ENCODE measurements at regions not wholly inside any gene's neighbourhood (a gene's known extent, or its start where the extent isn't known, plus 50 kb on each side); places are given as distances from the start of the nearest gene placed in this dataset.

DNA sequence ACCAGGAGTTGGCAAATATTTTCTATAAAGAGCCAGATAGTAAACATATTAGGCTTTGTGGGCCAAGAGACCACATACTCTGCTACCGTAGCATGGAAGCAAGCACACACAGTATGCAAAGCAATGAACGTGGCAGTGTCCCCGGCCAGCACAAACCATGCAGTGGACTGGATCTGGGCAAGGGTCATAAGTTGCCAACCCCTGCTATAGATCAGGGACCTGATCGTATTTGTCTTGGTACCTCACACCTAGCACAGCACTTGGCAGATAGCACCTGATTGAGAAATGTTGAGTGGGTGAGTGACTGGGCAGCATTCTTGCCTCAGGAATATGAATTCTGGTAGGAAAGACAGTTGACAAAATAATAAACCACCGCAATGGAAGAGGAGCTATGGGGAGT, 331.9 kb downstream of the FGFR2 start:
- Histone ChIP-seq H3K4me2 (ENCODE audit: low read length) (no peak overlapping the region), H3K9me2 (ENCODE audit: insufficient read depth, low read length) (no peaks in the 10 kb centered on the region), H3K27ac (ENCODE audit: low read length) (no peak overlapping the region), H2AFZ (ENCODE audit: low read depth, low read length) (no peak overlapping the region), H3K79me2 (replicated peaks; ENCODE audit: insufficient read depth, low read length) (no peaks in the 10 kb centered on the region), H4K20me1 (ENCODE audit: insufficient read depth) (no peaks in the 10 kb centered on the region), H3K27me3 (ENCODE audit: insufficient read depth, low read depth, low read length) (no peaks in the 10 kb centered on the region), H3K4me3 (ENCODE audit: low read length) (no peak overlapping the region), H3K36me3 (ENCODE audit: insufficient read depth, low read length) (no peaks in the 10 kb centered on the region), H3K9me3 (ENCODE audit: low read length) (no peaks in the 10 kb centered on the region), H3F3A (ENCODE audit: insufficient read depth, low read length, poor library complexity, severe bottlenecking) (no peaks in the 10 kb centered on the region), H3K9ac (ENCODE audit: low read length) (no peak overlapping the region)
- TF ChIP-seq, protein P1, sequence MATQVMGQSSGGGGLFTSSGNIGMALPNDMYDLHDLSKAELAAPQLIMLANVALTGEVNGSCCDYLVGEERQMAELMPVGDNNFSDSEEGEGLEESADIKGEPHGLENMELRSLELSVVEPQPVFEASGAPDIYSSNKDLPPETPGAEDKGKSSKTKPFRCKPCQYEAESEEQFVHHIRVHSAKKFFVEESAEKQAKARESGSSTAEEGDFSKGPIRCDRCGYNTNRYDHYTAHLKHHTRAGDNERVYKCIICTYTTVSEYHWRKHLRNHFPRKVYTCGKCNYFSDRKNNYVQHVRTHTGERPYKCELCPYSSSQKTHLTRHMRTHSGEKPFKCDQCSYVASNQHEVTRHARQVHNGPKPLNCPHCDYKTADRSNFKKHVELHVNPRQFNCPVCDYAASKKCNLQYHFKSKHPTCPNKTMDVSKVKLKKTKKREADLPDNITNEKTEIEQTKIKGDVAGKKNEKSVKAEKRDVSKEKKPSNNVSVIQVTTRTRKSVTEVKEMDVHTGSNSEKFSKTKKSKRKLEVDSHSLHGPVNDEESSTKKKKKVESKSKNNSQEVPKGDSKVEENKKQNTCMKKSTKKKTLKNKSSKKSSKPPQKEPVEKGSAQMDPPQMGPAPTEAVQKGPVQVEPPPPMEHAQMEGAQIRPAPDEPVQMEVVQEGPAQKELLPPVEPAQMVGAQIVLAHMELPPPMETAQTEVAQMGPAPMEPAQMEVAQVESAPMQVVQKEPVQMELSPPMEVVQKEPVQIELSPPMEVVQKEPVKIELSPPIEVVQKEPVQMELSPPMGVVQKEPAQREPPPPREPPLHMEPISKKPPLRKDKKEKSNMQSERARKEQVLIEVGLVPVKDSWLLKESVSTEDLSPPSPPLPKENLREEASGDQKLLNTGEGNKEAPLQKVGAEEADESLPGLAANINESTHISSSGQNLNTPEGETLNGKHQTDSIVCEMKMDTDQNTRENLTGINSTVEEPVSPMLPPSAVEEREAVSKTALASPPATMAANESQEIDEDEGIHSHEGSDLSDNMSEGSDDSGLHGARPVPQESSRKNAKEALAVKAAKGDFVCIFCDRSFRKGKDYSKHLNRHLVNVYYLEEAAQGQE (IDR thresholded peaks at IDR 0.05; ENCODE audit: borderline replicate concordance) = no peak
- TF ChIP-seq EZH2 (IDR thresholded peaks at IDR 0.05; ENCODE audit: borderline replicate concordance, insufficient read depth, low read length, poor library complexity, severe bottlenecking) = no peak
- no peak for TF ChIP-seq POLR2AphosphoS5 (IDR thresholded peaks at IDR 0.05)
- no peak for TF ChIP-seq RAD21 (conservative IDR thresholded peaks at IDR 0.05)
- TF ChIP-seq, protein P2, sequence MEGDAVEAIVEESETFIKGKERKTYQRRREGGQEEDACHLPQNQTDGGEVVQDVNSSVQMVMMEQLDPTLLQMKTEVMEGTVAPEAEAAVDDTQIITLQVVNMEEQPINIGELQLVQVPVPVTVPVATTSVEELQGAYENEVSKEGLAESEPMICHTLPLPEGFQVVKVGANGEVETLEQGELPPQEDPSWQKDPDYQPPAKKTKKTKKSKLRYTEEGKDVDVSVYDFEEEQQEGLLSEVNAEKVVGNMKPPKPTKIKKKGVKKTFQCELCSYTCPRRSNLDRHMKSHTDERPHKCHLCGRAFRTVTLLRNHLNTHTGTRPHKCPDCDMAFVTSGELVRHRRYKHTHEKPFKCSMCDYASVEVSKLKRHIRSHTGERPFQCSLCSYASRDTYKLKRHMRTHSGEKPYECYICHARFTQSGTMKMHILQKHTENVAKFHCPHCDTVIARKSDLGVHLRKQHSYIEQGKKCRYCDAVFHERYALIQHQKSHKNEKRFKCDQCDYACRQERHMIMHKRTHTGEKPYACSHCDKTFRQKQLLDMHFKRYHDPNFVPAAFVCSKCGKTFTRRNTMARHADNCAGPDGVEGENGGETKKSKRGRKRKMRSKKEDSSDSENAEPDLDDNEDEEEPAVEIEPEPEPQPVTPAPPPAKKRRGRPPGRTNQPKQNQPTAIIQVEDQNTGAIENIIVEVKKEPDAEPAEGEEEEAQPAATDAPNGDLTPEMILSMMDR (IDR thresholded peaks at IDR 0.05; ENCODE audit: poor library complexity, severe bottlenecking) = no peak
- no peak for TF ChIP-seq SMC3 (conservative IDR thresholded peaks at IDR 0.05; ENCODE audit: poor library complexity)
- TF ChIP-seq TAF1 (IDR thresholded peaks at IDR 0.05; ENCODE audit: low read depth) = no peak
- no peak for TF ChIP-seq EP300 (conservative IDR thresholded peaks at IDR 0.05; ENCODE audit: poor library complexity, severe bottlenecking)
- TF ChIP-seq MXI1 (conservative IDR thresholded peaks at IDR 0.05; ENCODE audit: poor library complexity, severe bottlenecking) = no peak

GRCh38 chr10:121267236-121268003, 330.8 kb downstream of the FGFR2 start:
- Histone ChIP-seq H3K9ac (ENCODE audit: low read length) (no peak overlapping the region), H3K79me2 (replicated peaks; ENCODE audit: insufficient read depth, low read length) (no peaks in the 10 kb centered on the region), H3K9me2 (ENCODE audit: insufficient read depth, low read length) (no peaks in the 10 kb centered on the region), H3K36me3 (ENCODE audit: insufficient read depth, low read length) (no peaks in the 10 kb centered on the region), H2AFZ (ENCODE audit: low read depth, low read length) (no peak overlapping the region), H3F3A (ENCODE audit: insufficient read depth, low read length, poor library complexity, severe bottlenecking) (no peaks in the 10 kb centered on the region), H3K4me3 (ENCODE audit: low read length) (no peak overlapping the region), H4K20me1 (ENCODE audit: insufficient read depth) (no peaks in the 10 kb centered on the region), H3K27me3 (ENCODE audit: insufficient read depth, low read depth, low read length) (no peaks in the 10 kb centered on the region), H3K9me3 (ENCODE audit: low read length) (no peaks in the 10 kb centered on the region), H3K4me2 (ENCODE audit: low read length) (no peak overlapping the region), H3K27ac (ENCODE audit: low read length) (no peak overlapping the region)
- TF ChIP-seq POLR2AphosphoS5 (IDR thresholded peaks at IDR 0.05) (no peak), SMC3 (conservative IDR thresholded peaks at IDR 0.05; ENCODE audit: poor library complexity) (no peak), EP300 (conservative IDR thresholded peaks at IDR 0.05; ENCODE audit: poor library complexity, severe bottlenecking) (no peak), EZH2 (IDR thresholded peaks at IDR 0.05; ENCODE audit: borderline replicate concordance, insufficient read depth, low read length, poor library complexity, severe bottlenecking) (no peak), TAF1 (IDR thresholded peaks at IDR 0.05; ENCODE audit: low read depth) (no peak), RAD21 (conservative IDR thresholded peaks at IDR 0.05) (no peak), MXI1 (conservative IDR thresholded peaks at IDR 0.05; ENCODE audit: poor library complexity, severe bottlenecking) (no peak)
- TF ChIP-seq, protein P2 (IDR thresholded peaks at IDR 0.05; ENCODE audit: poor library complexity, severe bottlenecking) = no peak
- TF ChIP-seq, protein P1 (IDR thresholded peaks at IDR 0.05; ENCODE audit: borderline replicate concordance) = no peak
